ENCODE measurements at regions not wholly inside any gene's neighbourhood (a gene's known extent, or its start where the extent isn't known, plus 50 kb on each side); places are given as distances from the start of the nearest gene placed in this dataset.
"Not testable (repeated sequence)": the region's sequence is repeated elsewhere in the genome, so short reads cannot be mapped to it uniquely, and the experiment has no call there.

DNA sequence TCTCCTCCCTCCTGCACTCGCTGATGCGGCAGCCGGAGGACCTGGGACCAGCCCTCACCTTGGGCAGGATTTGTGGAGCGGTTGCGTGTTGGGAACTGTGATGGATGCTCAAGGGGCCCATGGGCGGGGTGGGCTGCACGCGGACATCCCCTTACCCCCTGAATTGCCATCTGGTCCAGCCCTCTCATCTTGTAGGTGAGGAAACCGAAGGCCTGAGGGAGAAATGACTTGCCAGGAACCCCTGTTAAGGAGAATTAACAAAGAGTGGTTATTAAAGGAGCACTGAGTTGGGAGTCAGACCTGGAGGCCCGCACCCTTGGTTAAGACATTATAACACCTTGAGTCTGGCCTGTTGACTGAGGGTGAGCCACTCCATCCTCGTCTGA, 2752.2 kb downstream of the RPIA start:
- not testable (repeated sequence) for H3K27ac Mint-ChIP-seq; H3K4me1 Mint-ChIP-seq; H3K27me3 ChIP-seq (ENCODE audit: insufficient read depth, low read length); H3K4ac ChIP-seq (ENCODE audit: low read depth, low read length); H3K9me3 ChIP-seq (ENCODE audit: control insufficient read depth, low read depth, low read length); H2BK15ac ChIP-seq (ENCODE audit: low read depth, low read length); H2BK5ac ChIP-seq (ENCODE audit: insufficient read length, low read length); H2BK120ac ChIP-seq (ENCODE audit: low read depth, low read length, poor library complexity, severe bottlenecking); H3K18ac ChIP-seq (ENCODE audit: insufficient read length, low read depth, low read length); H2BK20ac ChIP-seq (ENCODE audit: low read depth, low read length, poor library complexity, severe bottlenecking); H3K27ac ChIP-seq (ENCODE audit: insufficient read length, low read depth, low read length); H3K56ac ChIP-seq (ENCODE audit: insufficient read length, low read depth, low read length); H2AFZ ChIP-seq (ENCODE audit: low read length); H3K4me3 Mint-ChIP-seq; H3T11ph ChIP-seq (ENCODE audit: low read length); H3K79me2 ChIP-seq (ENCODE audit: insufficient read depth, low read length); H2AK5ac ChIP-seq (ENCODE audit: insufficient read length, low read length); H3K27me3 Mint-ChIP-seq (ENCODE audit: low read depth); H2BK12ac ChIP-seq (ENCODE audit: insufficient read length, low read depth, low read length); H4K20me1 ChIP-seq (ENCODE audit: control insufficient read depth, insufficient read depth, insufficient read length); H3K14ac ChIP-seq (ENCODE audit: insufficient read depth, low read length); H3K9ac ChIP-seq (ENCODE audit: extremely low read depth, insufficient read length, low read length); H4K91ac ChIP-seq (ENCODE audit: insufficient read length, low read depth, low read length); H3K23ac ChIP-seq (ENCODE audit: insufficient read length, low read depth, low read length); H4K5ac ChIP-seq (ENCODE audit: insufficient read length, low read depth, low read length); H4K8ac ChIP-seq (replicated peaks; ENCODE audit: insufficient read length, low read depth, low read length); H3K4me1 ChIP-seq (ENCODE audit: insufficient read depth, low read length); H3K23me2 ChIP-seq (ENCODE audit: insufficient read length, low read depth, low read length, poor library complexity, severe bottlenecking); H3K79me1 ChIP-seq (ENCODE audit: insufficient read depth, low read depth, low read length, poor library complexity, severe bottlenecking); H3K4me2 ChIP-seq (ENCODE audit: insufficient read depth, insufficient read length, low read length)
- DNase-seq: peak; percentile 15
- peaks cover 6 to 11% (median 8%) of the 10 kb centered on the region in 3 experiments for H3K36me3 Mint-ChIP-seq (ENCODE audit: insufficient read depth in 1 of 3, low read depth in 3 of 3)
- peaks cover 36 to 46% of the 10 kb centered on the region in 2 experiments for H3K9me3 Mint-ChIP-seq
- WGBS (ENCODE audit: extremely low coverage, insufficient read length, low lambda C conversion rate): no CpG with 5 or more reads among the region's 11 CpGs

DNA sequence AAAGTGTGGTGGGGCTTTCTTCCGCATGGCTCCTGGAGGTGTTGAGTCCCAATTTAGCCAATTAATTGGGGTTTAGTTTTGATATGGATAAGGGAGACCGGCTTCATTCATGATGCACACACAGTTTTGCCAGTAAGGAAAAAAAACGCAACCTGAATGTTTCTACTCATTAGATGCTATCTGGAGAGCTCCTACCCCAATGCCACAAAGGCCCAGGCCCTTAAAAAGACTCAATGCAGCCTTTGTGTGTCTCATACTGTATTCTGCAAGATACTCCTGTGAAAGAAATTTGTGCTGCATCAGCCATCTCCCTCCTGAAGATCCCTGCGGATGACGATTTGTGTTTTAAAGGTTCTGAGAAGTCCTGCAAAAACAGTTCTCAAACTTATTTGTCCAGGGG, 2754.2 kb downstream of the RPIA start:
- H4K91ac ChIP-seq (ENCODE audit: insufficient read length, low read depth, low read length); H2BK120ac ChIP-seq (ENCODE audit: low read depth, low read length, poor library complexity, severe bottlenecking); H3K18ac ChIP-seq (ENCODE audit: insufficient read length, low read depth, low read length); H3K4ac ChIP-seq (ENCODE audit: low read depth, low read length); H3K4me2 ChIP-seq (ENCODE audit: insufficient read depth, insufficient read length, low read length); H4K20me1 ChIP-seq (ENCODE audit: control insufficient read depth, insufficient read depth, insufficient read length); H3K4me3 Mint-ChIP-seq; H3K4me1 ChIP-seq (ENCODE audit: insufficient read depth, low read length); H2BK15ac ChIP-seq (ENCODE audit: low read depth, low read length); H2AFZ ChIP-seq (ENCODE audit: low read length); H4K5ac ChIP-seq (ENCODE audit: insufficient read length, low read depth, low read length); H3T11ph ChIP-seq (ENCODE audit: low read length); H3K56ac ChIP-seq (ENCODE audit: insufficient read length, low read depth, low read length); H3K27ac ChIP-seq (ENCODE audit: insufficient read length, low read depth, low read length); H3K9me3 ChIP-seq (ENCODE audit: control insufficient read depth, low read depth, low read length); H4K8ac ChIP-seq (replicated peaks; ENCODE audit: insufficient read length, low read depth, low read length); H3K4me1 Mint-ChIP-seq; H2BK12ac ChIP-seq (ENCODE audit: insufficient read length, low read depth, low read length); H2AK5ac ChIP-seq (ENCODE audit: insufficient read length, low read length); H3K14ac ChIP-seq (ENCODE audit: insufficient read depth, low read length); H3K27me3 Mint-ChIP-seq (ENCODE audit: low read depth); H3K23me2 ChIP-seq (ENCODE audit: insufficient read length, low read depth, low read length, poor library complexity, severe bottlenecking); H3K23ac ChIP-seq (ENCODE audit: insufficient read length, low read depth, low read length); H3K27me3 ChIP-seq (ENCODE audit: insufficient read depth, low read length); H3K79me1 ChIP-seq (ENCODE audit: insufficient read depth, low read depth, low read length, poor library complexity, severe bottlenecking); H2BK20ac ChIP-seq (ENCODE audit: low read depth, low read length, poor library complexity, severe bottlenecking); H3K27ac Mint-ChIP-seq; H2BK5ac ChIP-seq (ENCODE audit: insufficient read length, low read length); H3K79me2 ChIP-seq (ENCODE audit: insufficient read depth, low read length); H3K9ac ChIP-seq (ENCODE audit: extremely low read depth, insufficient read length, low read length): not testable (repeated sequence)
- no CpG with 5 or more reads among the region's 5 CpGs for WGBS (ENCODE audit: extremely low coverage, insufficient read length, low lambda C conversion rate)
- Mint-ChIP-seq H3K36me3 (ENCODE audit: insufficient read depth in 1 of 3, low read depth in 3 of 3) (peaks cover 6 to 11% (median 8%) of the 10 kb centered on the region in 3 experiments), H3K9me3 (peaks cover 31 to 40% of the 10 kb centered on the region in 2 experiments)
- DNase-seq: peak; percentile 11
